ENCODE measurements at regions not wholly inside any gene's neighbourhood (a gene's known extent, or its start where the extent isn't known, plus 50 kb on each side); places are given as distances from the start of the nearest gene placed in this dataset.

DNA sequence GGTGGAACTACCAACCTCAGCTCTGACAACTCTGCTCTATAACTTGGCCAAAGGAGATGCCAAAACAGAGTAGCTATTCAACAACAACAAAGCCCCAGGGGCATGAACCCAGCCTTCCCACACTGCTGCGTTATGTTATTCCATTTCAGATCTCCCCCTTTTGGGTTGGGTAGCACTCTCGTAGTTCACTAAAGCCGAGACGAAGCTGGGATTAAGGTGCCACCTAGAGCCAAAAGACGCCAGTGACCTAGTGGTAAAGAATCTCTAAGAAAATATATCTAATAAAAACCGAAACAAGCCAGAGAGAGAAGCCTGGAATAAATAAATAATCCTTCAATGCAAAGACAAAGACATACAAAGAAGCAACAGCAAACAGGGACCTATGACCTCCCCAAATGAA, 217.3 kb downstream of the HERPUD2 start:
- Mint-ChIP-seq H3K27me3 (ENCODE audit: insufficient read depth, low read depth) (peaks cover 2% of the 10 kb centered on the region), H3K9me3 (peaks cover 7% of the 10 kb centered on the region), H3K27ac (no peak overlapping the region), H3K4me1 (no peaks in the 10 kb centered on the region), H3K36me3 (no peaks in the 10 kb centered on the region), H3K4me3 (no peak overlapping the region)
- Histone ChIP-seq H3K27ac (no peak overlapping the region), H3K9me3 (ENCODE audit: low read depth) (no peaks in the 10 kb centered on the region), H3K4me2 (no peak overlapping the region), H3K79me2 (ENCODE audit: low read depth) (no peaks in the 10 kb centered on the region), H4K20me1 (ENCODE audit: low read depth) (no peaks in the 10 kb centered on the region), H3K4me3 (no peak overlapping the region), H3K9ac (no peak overlapping the region), H2AFZ (replicated peaks) (no peak overlapping the region), H3F3A (ENCODE audit: low read depth) (no peaks in the 10 kb centered on the region), H3K36me3 (no peaks in the 10 kb centered on the region), H3K4me1 (no peaks in the 10 kb centered on the region), H3K27me3 (no peaks in the 10 kb centered on the region)
- no peak for TF ChIP-seq EZH2phosphoT487 (IDR thresholded peaks at IDR 0.05)
- TF ChIP-seq EZH2 (IDR thresholded peaks at IDR 0.05), result no peak
- TF ChIP-seq, protein P1, sequence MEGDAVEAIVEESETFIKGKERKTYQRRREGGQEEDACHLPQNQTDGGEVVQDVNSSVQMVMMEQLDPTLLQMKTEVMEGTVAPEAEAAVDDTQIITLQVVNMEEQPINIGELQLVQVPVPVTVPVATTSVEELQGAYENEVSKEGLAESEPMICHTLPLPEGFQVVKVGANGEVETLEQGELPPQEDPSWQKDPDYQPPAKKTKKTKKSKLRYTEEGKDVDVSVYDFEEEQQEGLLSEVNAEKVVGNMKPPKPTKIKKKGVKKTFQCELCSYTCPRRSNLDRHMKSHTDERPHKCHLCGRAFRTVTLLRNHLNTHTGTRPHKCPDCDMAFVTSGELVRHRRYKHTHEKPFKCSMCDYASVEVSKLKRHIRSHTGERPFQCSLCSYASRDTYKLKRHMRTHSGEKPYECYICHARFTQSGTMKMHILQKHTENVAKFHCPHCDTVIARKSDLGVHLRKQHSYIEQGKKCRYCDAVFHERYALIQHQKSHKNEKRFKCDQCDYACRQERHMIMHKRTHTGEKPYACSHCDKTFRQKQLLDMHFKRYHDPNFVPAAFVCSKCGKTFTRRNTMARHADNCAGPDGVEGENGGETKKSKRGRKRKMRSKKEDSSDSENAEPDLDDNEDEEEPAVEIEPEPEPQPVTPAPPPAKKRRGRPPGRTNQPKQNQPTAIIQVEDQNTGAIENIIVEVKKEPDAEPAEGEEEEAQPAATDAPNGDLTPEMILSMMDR (IDR thresholded peaks at IDR 0.05), result no peak
- DNase-seq (ENCODE audit: low spot score), result no peak

GRCh38 chr7:35474100-35474499, 220.2 kb upstream of the TBX20 start:
- Histone ChIP-seq H3K9ac (no peak overlapping the region), H3K79me2 (ENCODE audit: low read depth) (no peaks in the 10 kb centered on the region), H3K4me3 (no peak overlapping the region), H2AFZ (replicated peaks) (no peak overlapping the region), H3K4me2 (no peak overlapping the region), H3K9me3 (ENCODE audit: low read depth) (no peaks in the 10 kb centered on the region), H3K27ac (no peak overlapping the region), H3K27me3 (no peaks in the 10 kb centered on the region), H3F3A (ENCODE audit: low read depth) (no peaks in the 10 kb centered on the region), H3K4me1 (no peaks in the 10 kb centered on the region), H3K36me3 (no peaks in the 10 kb centered on the region), H4K20me1 (ENCODE audit: low read depth) (no peaks in the 10 kb centered on the region)
- TF ChIP-seq EZH2phosphoT487 (IDR thresholded peaks at IDR 0.05), result no peak
- no peak for TF ChIP-seq EZH2 (IDR thresholded peaks at IDR 0.05)
- TF ChIP-seq, protein P1 (IDR thresholded peaks at IDR 0.05), result no peak
- Mint-ChIP-seq H3K4me1 (no peaks in the 10 kb centered on the region), H3K27ac (no peak overlapping the region), H3K27me3 (ENCODE audit: insufficient read depth, low read depth) (peaks cover 4% of the 10 kb centered on the region), H3K36me3 (no peaks in the 10 kb centered on the region), H3K4me3 (no peak overlapping the region), H3K9me3 (peaks cover 7% of the 10 kb centered on the region)
- no peak for DNase-seq (ENCODE audit: low spot score)

DNA sequence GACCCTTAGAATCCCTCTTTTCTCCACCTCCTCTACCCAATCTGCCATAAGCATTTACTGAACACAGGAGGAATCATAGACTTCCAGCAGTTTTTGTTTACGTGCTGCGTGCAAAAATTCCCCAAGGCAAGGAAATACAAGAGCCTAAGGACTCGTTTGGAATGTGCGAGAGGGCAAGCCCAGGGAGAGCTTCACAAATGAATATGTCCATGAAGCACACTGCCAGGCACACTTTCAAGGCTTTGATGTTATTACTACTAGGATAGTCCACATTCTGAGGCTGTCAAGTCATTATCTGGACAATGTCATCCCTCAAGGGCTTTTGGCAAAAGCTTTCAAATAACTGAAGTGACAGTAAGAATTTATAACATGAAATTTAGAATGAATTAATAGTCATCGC, 214.7 kb upstream of the TBX20 start:
- H3K9me3 Mint-ChIP-seq, result no peaks in the 10 kb centered on the region
- H3K27me3 Mint-ChIP-seq (ENCODE audit: insufficient read depth, low read depth), result peaks cover 4% of the 10 kb centered on the region
- no peak for DNase-seq (ENCODE audit: low spot score)
- H4K20me1 ChIP-seq (ENCODE audit: low read depth), result no peaks in the 10 kb centered on the region
- H3K27me3 ChIP-seq, result no peaks in the 10 kb centered on the region
- no peaks in the 10 kb centered on the region for H3K79me2 ChIP-seq (ENCODE audit: low read depth)
- no peaks in the 10 kb centered on the region for H3K9me3 ChIP-seq (ENCODE audit: low read depth)
- no peak overlapping the region for H2AFZ ChIP-seq (replicated peaks)
- no peak overlapping the region for H3K27ac ChIP-seq
- H3K9ac ChIP-seq, result no peak overlapping the region
- H3K4me1 Mint-ChIP-seq, result peaks cover 3% of the 10 kb centered on the region
- H3K36me3 ChIP-seq, result no peaks in the 10 kb centered on the region
- no peaks in the 10 kb centered on the region for H3F3A ChIP-seq (ENCODE audit: low read depth)
- H3K4me3 Mint-ChIP-seq, result no peak overlapping the region
- peaks cover 5% of the 10 kb centered on the region for H3K4me1 ChIP-seq
- no peak overlapping the region for H3K27ac Mint-ChIP-seq
- no peak overlapping the region for H3K4me2 ChIP-seq
- no peak overlapping the region for H3K4me3 ChIP-seq
- TF ChIP-seq EZH2phosphoT487 (IDR thresholded peaks at IDR 0.05), result no peak
- TF ChIP-seq, protein P1 (IDR thresholded peaks at IDR 0.05), result no peak
- no peak for TF ChIP-seq EZH2 (IDR thresholded peaks at IDR 0.05)
- no peaks in the 10 kb centered on the region for H3K36me3 Mint-ChIP-seq

All from neural progenitor cell (in vitro differentiated cells).